Ramos (cell line): ENCODE measurements at regions not wholly inside any gene's neighbourhood (a gene's known extent, or its start where the extent isn't known, plus 50 kb on each side); places are given as distances from the start of the nearest gene placed in this dataset.
"Not testable (repeated sequence)": the region's sequence is repeated elsewhere in the genome, so short reads cannot be mapped to it uniquely, and the experiment has no call there.

Experiments
- in situ Hi-C: fragments of 300-500 bp; cut with MboI; formaldehyde crosslinking; loops from one replicate; pipeline ENCODE4 v1.14.3; 2022; ENCODE audit warnings: low sequenced_read_pairs; ENCODE audit not compliant: unreplicated experiment

DNA sequence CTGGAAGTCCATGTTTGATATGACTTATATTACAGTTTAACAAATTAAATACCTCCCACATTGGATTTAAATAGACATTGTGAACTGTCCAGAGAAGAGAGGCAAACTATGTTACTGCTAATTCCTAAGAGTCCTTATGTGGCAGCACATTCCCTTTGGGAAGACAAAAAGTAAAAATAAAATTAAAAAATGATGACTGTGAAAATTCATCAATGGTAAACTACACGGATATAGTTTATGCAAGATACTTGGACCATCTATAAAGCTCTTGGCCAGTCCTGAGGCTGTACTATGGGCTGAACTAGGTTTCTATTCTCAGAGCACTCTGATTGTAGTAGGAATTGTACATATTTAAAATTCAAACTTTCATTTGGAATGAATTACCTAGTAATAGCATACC is 206.4 kb downstream of the LRRK2 start:
- in situ Hi-C loops = no loop called here

DNA sequence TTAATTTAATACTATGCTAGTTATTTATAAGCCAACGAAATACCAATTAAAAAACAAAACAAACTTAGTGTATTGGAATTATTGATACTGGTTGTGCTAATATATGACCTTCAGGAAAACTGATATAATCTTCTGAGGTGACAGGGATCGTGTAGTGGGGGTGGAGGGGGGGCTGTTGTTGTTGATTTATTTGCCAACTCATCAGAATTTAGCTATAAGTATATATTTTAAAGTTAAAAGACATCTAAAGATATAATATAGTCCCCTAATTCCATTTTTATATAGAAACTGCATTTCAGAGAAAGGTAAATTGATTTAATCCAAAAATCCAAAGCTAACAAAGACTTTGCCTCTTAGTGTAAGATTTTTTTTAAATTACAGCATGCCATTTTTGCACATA is 210.5 kb downstream of the LRRK2 start:
- in situ Hi-C loops = no loop called here

GRCh38 chr12:40435951-40436350 is 211.2 kb downstream of the LRRK2 start:
- in situ Hi-C loops = no loop called here

DNA sequence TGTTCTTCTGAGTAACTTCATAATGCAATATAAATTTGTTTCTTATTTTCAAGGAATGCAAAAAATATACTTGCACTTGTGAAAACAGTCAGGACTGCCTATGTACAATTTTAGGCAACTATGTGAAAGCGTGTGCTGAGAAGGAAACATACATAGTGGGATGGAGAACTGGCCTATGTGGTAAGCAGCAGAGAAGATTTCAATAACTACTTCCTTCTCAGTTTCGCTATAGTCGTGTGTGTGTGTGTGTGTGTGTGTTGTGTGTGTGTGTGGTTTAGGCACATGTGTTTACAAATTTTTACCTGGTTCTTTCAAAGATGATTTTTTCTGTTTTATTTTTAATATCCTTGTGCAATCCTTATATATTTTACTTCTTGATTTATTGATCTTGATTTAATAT is 211.8 kb downstream of the LRRK2 start:
- in situ Hi-C loops = no loop called here

- in situ Hi-C loops = no loop called here
These were observed 215.1 kb downstream of the LRRK2 start for GRCh38 chr12:40439771-40440492.

DNA sequence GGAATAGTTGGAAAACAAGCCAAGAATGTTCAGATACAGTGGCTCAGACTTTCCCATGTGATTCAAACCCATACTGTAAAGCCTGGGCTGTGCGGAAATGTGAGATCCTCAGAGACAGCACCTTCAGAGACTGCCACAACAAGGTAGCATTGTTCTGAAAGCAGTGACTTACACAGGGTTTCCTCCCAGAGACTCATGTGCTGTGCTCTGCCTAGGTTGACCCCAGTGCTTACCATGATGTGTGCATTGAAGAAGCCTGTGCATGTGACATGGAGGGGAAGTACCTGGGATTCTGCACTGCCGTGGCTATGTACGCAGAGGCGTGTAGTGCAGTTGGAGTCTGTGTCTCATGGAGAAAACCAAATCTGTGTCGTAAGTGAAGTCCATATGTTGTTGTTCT is 219.4 kb downstream of the LRRK2 start:
- in situ Hi-C loops = no loop called here

- in situ Hi-C loops = no loop called here
These were observed 221.6 kb downstream of the LRRK2 start for GRCh38 chr12:40446385-40446784.

- in situ Hi-C loops = not testable (repeated sequence)
These were observed 223.7 kb downstream of the LRRK2 start for GRCh38 chr12:40448523-40448922.

GRCh38 chr12:40451661-40452060 is 226.9 kb downstream of the LRRK2 start:
- in situ Hi-C loops = no loop called here

GRCh38 chr12:40464121-40464520 is 228.1 kb upstream of the CNTN1 start:
- in situ Hi-C loops = no loop called here

DNA sequence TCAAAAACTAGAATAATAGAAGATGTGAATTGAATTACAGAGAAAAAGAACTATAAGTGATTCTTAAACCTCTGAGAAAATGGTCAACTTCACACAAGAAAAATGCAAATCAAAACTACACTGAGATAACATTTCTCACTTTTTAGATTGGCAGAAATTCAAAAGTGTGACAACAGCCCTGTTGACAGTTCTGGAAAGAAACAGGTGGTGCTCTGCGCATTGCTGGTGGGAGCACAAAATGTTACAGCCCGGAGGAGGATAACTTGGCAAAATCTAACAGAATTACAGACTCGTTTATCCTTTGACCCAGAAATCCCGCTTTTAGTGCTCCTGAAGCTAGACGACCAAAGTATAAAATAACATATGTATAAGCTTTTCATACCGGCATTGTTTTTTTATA is 222.5 kb upstream of the CNTN1 start:
- in situ Hi-C loops = no loop called here

- in situ Hi-C loops = no loop called here
These were observed 218.3 kb upstream of the CNTN1 start for GRCh38 chr12:40473962-40474361.

GRCh38 chr12:40474630-40475029 is 217.6 kb upstream of the CNTN1 start:
- in situ Hi-C loops = no loop called here

DNA sequence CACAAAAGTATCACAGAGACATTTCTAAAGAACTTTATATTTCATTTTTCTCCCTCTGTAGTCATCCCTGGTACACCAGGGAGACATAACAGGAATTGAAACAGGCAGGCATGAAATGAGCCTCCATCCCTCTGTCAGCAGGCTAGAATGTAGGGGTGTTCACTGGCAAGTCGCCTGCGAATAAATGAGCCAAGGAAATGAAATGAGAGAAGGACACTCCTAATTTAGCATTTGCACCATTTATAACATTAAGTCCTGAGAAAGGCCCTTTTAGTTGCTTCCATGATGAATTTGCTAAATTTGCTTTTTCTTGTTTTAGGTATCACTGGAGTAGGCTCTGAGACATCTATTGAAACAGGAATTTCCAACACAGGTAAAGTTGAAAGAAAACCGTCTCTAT is 192.4 kb upstream of the CNTN1 start:
- in situ Hi-C loops = no loop called here

GRCh38 chr12:40502322-40502721 is 189.9 kb upstream of the CNTN1 start:
- in situ Hi-C loops = no loop called here

DNA sequence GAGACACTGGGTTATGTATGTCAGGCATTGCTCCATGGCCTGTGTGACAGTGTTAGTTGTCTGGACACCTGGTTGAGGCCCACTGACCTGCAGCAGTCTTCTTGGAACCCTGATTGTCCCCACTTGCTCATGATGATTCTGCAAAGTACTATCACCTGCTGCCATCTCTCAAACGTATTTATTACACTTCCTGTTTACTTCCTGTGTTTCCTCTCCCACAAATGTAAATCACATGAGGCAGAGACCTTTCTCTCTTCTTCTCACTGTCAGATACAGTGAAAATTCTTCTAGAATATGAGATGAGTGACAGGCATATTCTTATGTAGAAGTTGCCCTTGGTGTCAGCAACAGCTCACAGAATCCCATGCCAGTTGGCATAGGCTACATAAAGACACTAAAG is 186.9 kb upstream of the CNTN1 start:
- in situ Hi-C loops = no loop called here

DNA sequence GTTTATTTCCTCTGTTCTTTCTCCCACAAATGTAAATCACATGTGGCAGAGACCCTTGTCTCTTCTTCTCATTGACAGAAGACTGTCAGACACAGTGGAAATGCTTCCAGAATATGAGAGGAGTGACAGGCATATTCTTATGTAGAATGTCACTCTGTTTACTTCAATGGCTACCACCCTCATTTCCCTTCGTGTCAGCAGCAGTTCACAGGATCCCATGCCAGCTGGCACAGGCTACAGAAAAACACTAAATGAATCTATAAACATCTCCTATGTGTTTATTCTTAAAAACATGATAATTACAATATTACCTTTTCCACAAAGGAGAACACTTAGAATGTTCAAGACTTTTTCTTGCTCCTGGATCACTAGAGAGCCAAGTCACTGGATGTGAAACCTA is 183.8 kb upstream of the CNTN1 start:
- in situ Hi-C loops = no loop called here

GRCh38 chr12:40511341-40511740 is 180.9 kb upstream of the CNTN1 start:
- in situ Hi-C loops = no loop called here

DNA sequence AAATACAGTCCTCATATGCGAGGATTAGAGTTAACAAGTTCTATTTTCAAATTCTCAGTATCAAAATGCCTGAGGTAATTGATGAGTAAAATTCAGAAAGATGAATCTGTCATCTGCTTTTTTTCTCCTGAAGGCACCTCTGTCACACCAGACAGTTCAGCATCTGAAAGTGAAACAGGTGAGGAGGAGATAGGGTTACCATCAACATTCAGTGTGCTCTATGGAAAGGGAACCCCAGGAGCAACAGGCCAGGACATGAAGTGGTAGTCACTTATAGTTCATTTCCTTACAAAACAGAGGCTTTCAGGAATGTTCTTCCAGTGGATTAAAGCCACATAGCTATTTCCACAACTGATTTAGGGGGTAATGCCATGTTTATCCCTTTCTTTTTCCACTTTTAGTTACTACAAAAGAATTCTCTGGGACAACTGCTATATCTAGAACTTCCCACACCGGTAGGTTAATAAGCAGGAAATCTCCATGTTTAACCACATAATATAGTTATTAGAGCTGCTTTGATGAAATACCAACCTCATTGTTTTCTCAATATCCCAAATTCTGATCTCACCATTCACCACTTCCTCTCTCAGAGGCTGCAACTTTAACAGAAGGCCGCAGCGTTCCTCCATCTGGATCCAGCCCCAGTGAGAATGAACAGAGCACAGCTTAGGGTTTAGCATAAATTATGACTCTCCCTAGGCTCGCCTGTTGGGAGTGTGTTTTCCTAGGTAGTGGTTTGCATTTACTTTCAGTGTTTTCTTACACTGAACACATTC is 177.0 kb upstream of the CNTN1 start:
- in situ Hi-C loops = no loop called here

GRCh38 chr12:40522837-40523236 is 169.4 kb upstream of the CNTN1 start:
- in situ Hi-C loops = no loop called here

GRCh38 chr12:40525054-40525453 is 167.2 kb upstream of the CNTN1 start:
- in situ Hi-C loops = no loop called here

GRCh38 chr12:40534828-40535227 is 157.4 kb upstream of the CNTN1 start:
- in situ Hi-C loops = no loop called here
